B cell (primary cell): ENCODE measurements at regions not wholly inside any gene's neighbourhood (a gene's known extent, or its start where the extent isn't known, plus 50 kb on each side); places are given as distances from the start of the nearest gene placed in this dataset.

Experiments
- CTCF ChIP-seq: fragments of 200-600 bp; IDR thresholded peaks from one replicate; pipeline ENCODE4 v1.8.0; 2022; ENCODE audit warnings: antibody characterized with exemption, mild to moderate bottlenecking
- EZH2 ChIP-seq: IDR thresholded peaks from 2 replicates; pipeline ENCODE4 v1.6.1; 2012; ENCODE audit warnings: borderline replicate concordance, low read depth, mild to moderate bottlenecking, moderate library complexity, low read length; ENCODE audit not compliant: insufficient read depth, poor library complexity, severe bottlenecking

- TF ChIP-seq EZH2 (no peak), CTCF (no peak)
These were observed 164.4 kb downstream of the SOCS6 start for GRCh38 chr18:70453058-70453775.
